ENCODE measurements at regions not wholly inside any gene's neighbourhood (a gene's known extent, or its start where the extent isn't known, plus 50 kb on each side); places are given as distances from the start of the nearest gene placed in this dataset.

DNA sequence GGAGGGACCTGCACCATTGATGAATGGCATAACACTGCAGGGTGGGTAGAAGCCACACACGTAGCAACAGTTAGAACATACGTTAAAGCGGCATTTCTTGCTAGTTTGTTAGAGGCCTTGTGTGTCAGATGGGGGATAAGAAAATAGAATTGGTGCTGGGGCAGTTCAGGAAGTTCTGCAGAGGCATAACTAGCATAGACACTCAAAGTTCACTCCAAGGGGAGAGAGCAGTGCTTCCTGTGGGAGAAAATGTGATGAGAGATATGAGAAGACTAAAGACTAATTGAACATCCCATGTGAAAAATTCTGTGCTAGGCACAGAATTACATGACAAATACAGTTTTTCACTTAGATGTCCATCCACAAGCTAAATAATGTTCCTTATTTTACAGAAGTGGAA lies 327.1 kb downstream of the ZNF621 start:
- Histone ChIP-seq H3K27ac (replicated peaks) (no peak overlapping the region), H3K4me3 (replicated peaks; ENCODE audit: insufficient read depth, low read length) (no peak overlapping the region), H3K27me3 (ENCODE audit: insufficient read depth, poor library complexity, severe bottlenecking) (no peaks in the 10 kb centered on the region)
- no peak for TF ChIP-seq SPI1 (IDR thresholded peaks at IDR 0.05; ENCODE audit: borderline replicate concordance, low read depth)
- TF ChIP-seq GABPA (IDR thresholded peaks at IDR 0.05; ENCODE audit: low read depth) = no peak
- TF ChIP-seq POLR2AphosphoS5 (IDR thresholded peaks at IDR 0.05; ENCODE audit: low read depth) = no peak
- TF ChIP-seq, protein P1, sequence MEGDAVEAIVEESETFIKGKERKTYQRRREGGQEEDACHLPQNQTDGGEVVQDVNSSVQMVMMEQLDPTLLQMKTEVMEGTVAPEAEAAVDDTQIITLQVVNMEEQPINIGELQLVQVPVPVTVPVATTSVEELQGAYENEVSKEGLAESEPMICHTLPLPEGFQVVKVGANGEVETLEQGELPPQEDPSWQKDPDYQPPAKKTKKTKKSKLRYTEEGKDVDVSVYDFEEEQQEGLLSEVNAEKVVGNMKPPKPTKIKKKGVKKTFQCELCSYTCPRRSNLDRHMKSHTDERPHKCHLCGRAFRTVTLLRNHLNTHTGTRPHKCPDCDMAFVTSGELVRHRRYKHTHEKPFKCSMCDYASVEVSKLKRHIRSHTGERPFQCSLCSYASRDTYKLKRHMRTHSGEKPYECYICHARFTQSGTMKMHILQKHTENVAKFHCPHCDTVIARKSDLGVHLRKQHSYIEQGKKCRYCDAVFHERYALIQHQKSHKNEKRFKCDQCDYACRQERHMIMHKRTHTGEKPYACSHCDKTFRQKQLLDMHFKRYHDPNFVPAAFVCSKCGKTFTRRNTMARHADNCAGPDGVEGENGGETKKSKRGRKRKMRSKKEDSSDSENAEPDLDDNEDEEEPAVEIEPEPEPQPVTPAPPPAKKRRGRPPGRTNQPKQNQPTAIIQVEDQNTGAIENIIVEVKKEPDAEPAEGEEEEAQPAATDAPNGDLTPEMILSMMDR (IDR thresholded peaks at IDR 0.05; ENCODE audit: insufficient read depth, low read length) = no peak
- TF ChIP-seq, protein P2, sequence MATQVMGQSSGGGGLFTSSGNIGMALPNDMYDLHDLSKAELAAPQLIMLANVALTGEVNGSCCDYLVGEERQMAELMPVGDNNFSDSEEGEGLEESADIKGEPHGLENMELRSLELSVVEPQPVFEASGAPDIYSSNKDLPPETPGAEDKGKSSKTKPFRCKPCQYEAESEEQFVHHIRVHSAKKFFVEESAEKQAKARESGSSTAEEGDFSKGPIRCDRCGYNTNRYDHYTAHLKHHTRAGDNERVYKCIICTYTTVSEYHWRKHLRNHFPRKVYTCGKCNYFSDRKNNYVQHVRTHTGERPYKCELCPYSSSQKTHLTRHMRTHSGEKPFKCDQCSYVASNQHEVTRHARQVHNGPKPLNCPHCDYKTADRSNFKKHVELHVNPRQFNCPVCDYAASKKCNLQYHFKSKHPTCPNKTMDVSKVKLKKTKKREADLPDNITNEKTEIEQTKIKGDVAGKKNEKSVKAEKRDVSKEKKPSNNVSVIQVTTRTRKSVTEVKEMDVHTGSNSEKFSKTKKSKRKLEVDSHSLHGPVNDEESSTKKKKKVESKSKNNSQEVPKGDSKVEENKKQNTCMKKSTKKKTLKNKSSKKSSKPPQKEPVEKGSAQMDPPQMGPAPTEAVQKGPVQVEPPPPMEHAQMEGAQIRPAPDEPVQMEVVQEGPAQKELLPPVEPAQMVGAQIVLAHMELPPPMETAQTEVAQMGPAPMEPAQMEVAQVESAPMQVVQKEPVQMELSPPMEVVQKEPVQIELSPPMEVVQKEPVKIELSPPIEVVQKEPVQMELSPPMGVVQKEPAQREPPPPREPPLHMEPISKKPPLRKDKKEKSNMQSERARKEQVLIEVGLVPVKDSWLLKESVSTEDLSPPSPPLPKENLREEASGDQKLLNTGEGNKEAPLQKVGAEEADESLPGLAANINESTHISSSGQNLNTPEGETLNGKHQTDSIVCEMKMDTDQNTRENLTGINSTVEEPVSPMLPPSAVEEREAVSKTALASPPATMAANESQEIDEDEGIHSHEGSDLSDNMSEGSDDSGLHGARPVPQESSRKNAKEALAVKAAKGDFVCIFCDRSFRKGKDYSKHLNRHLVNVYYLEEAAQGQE (IDR thresholded peaks at IDR 0.05; ENCODE audit: insufficient replicate concordance, low read depth) = no peak
- DNase-seq (ENCODE audit: low read depth in 1 of 2, low spot score in 1 of 2) = no peak

DNA sequence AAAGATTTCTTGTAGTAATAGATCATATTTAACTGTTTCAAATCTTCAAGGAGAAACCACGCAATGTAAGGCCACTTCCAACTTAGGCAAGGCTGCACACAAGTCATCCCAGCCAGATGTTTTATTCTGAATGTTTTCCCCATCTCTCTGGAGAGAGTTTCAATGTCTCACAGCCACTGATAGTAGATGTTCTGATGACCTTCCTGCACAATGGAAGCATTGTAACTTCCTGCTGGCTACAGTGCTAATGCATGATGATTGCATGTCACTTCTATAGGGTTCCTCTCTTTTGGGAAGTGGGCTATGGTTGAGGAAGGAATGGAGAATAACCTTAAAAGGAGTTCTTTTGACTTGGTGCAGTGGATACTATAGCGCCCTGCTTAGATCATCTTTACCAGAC lies 328.0 kb downstream of the ZNF621 start:
- no peak for TF ChIP-seq POLR2AphosphoS5 (IDR thresholded peaks at IDR 0.05; ENCODE audit: low read depth)
- TF ChIP-seq, protein P1 (IDR thresholded peaks at IDR 0.05; ENCODE audit: insufficient read depth, low read length) = no peak
- no peak for TF ChIP-seq GABPA (IDR thresholded peaks at IDR 0.05; ENCODE audit: low read depth)
- no peak for TF ChIP-seq SPI1 (IDR thresholded peaks at IDR 0.05; ENCODE audit: borderline replicate concordance, low read depth)
- TF ChIP-seq, protein P2 (IDR thresholded peaks at IDR 0.05; ENCODE audit: insufficient replicate concordance, low read depth) = no peak
- no peak for DNase-seq (ENCODE audit: low read depth in 1 of 2, low spot score in 1 of 2)

DNA sequence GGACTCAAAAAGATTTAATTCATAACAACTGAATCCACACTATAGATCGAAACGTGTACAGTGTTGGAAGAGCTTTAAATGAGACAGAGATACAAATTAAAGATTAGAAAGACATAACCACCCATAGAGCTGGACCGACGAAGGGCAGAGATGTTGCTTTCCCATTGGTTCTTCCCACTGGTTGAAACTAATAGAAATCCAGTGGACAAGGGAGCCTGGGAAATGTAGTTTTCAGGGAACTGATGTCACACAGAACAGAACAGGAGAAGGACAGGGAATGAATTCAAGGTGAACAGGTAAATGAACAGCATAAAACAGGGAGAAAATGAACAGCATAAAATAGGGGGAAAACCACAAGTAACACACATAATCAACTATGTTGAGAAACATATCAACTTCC lies 328.7 kb downstream of the ZNF621 start:
- Histone ChIP-seq H3K27me3 (ENCODE audit: insufficient read depth, poor library complexity, severe bottlenecking) (no peaks in the 10 kb centered on the region), H3K27ac (replicated peaks) (no peak overlapping the region), H3K4me3 (replicated peaks; ENCODE audit: insufficient read depth, low read length) (no peak overlapping the region)
- DNase-seq (ENCODE audit: low read depth in 1 of 2, low spot score in 1 of 2) = no peak
- TF ChIP-seq, protein P1 (IDR thresholded peaks at IDR 0.05; ENCODE audit: insufficient read depth, low read length) = no peak
- TF ChIP-seq POLR2AphosphoS5 (IDR thresholded peaks at IDR 0.05; ENCODE audit: low read depth) = no peak
- no peak for TF ChIP-seq GABPA (IDR thresholded peaks at IDR 0.05; ENCODE audit: low read depth)
- no peak for TF ChIP-seq SPI1 (IDR thresholded peaks at IDR 0.05; ENCODE audit: borderline replicate concordance, low read depth)
- TF ChIP-seq, protein P2 (IDR thresholded peaks at IDR 0.05; ENCODE audit: insufficient replicate concordance, low read depth) = no peak

More for the DNA sequence above, 328.0 kb downstream of the ZNF621 start:
- H3K27ac ChIP-seq (replicated peaks) = no peak overlapping the region
- no peak overlapping the region for H3K4me3 ChIP-seq (replicated peaks; ENCODE audit: insufficient read depth, low read length)
- no peaks in the 10 kb centered on the region for H3K27me3 ChIP-seq (ENCODE audit: insufficient read depth, poor library complexity, severe bottlenecking)
